ENCODE measurements at regions not wholly inside any gene's neighbourhood (a gene's known extent, or its start where the extent isn't known, plus 50 kb on each side); places are given as distances from the start of the nearest gene placed in this dataset.
A peak's percentile ranks its signal among the peaks of the same experiment; 100 is the strongest.

GRCh38 chr11:95445746-95446333 lies 214.8 kb upstream of the SESN3 start:
- H3K36me3 ChIP-seq (ENCODE audit: control insufficient read depth, insufficient read depth, low read length): no peaks in the 10 kb centered on the region
- no peak for TF ChIP-seq CTCF (IDR thresholded peaks at IDR 0.05; ENCODE audit: insufficient read depth, low read length, poor library complexity, severe bottlenecking)
- no peak for DNase-seq (ENCODE audit: extremely low read depth, insufficient read length)
- no peak overlapping the region for H3K4me3 ChIP-seq (replicated peaks; ENCODE audit: low read depth, low read length)
- H3K27me3 ChIP-seq (replicated peaks; ENCODE audit: control insufficient read depth, insufficient read depth, low read length): no peaks in the 10 kb centered on the region

GRCh38 chr11:95444309-95445241 lies 213.6 kb upstream of the SESN3 start:
- H3K4me3 ChIP-seq (replicated peaks; ENCODE audit: low read depth, low read length): no peak overlapping the region
- H3K36me3 ChIP-seq (ENCODE audit: control insufficient read depth, insufficient read depth, low read length): no peaks in the 10 kb centered on the region
- DNase-seq (ENCODE audit: extremely low read depth, insufficient read length): no peak
- no peaks in the 10 kb centered on the region for H3K27me3 ChIP-seq (replicated peaks; ENCODE audit: control insufficient read depth, insufficient read depth, low read length)
- TF ChIP-seq CTCF (IDR thresholded peaks at IDR 0.05; ENCODE audit: insufficient read depth, low read length, poor library complexity, severe bottlenecking): no peak

- no peak for TF ChIP-seq CTCF (IDR thresholded peaks at IDR 0.05; ENCODE audit: insufficient read depth, low read length, poor library complexity, severe bottlenecking)
- H3K36me3 ChIP-seq (ENCODE audit: control insufficient read depth, insufficient read depth, low read length): no peaks in the 10 kb centered on the region
- H3K4me3 ChIP-seq (replicated peaks; ENCODE audit: low read depth, low read length): no peak overlapping the region
- no peaks in the 10 kb centered on the region for H3K27me3 ChIP-seq (replicated peaks; ENCODE audit: control insufficient read depth, insufficient read depth, low read length)
- peak; percentile 28 for DNase-seq (ENCODE audit: extremely low read depth, insufficient read length)
These were observed 212.4 kb upstream of the SESN3 start for GRCh38 chr11:95443386-95443785.

DNA sequence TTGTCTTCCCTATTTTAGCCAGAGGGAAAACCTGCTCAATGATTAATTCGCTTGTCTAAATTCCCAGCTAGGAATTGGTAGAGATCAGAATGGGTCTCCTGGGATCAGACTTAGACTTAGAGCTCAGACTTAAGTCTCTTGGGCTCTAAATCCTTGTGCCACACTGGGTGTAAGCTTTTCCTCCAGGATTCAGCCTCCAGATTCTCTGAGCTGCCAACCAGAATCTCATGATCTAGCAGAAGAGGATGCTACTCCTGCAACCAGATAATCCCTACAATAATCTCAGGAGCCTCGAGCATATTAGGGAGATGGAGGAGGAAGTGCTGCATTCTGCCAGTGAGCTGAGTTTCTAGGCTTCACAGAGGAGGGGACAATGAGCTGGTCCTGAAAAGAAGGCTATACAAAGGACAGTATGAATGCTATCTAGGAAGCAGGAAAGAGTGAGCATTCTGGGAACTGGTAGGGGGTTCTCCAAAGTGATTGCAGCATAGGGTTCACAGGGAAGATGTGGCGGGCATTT lies 211.6 kb upstream of the SESN3 start:
- Histone ChIP-seq H3K4me3 (replicated peaks; ENCODE audit: low read depth, low read length) (no peak overlapping the region), H3K36me3 (ENCODE audit: control insufficient read depth, insufficient read depth, low read length) (no peaks in the 10 kb centered on the region), H3K27me3 (replicated peaks; ENCODE audit: control insufficient read depth, insufficient read depth, low read length) (no peaks in the 10 kb centered on the region)
- no peak for TF ChIP-seq CTCF (IDR thresholded peaks at IDR 0.05; ENCODE audit: insufficient read depth, low read length, poor library complexity, severe bottlenecking)
- no peak for DNase-seq (ENCODE audit: extremely low read depth, insufficient read length)

- Histone ChIP-seq H3K36me3 (ENCODE audit: control insufficient read depth, insufficient read depth, low read length) (no peaks in the 10 kb centered on the region), H3K4me3 (replicated peaks; ENCODE audit: low read depth, low read length) (no peak overlapping the region), H3K27me3 (replicated peaks; ENCODE audit: control insufficient read depth, insufficient read depth, low read length) (no peaks in the 10 kb centered on the region)
- TF ChIP-seq CTCF (IDR thresholded peaks at IDR 0.05; ENCODE audit: insufficient read depth, low read length, poor library complexity, severe bottlenecking): no peak
- no peak for DNase-seq (ENCODE audit: extremely low read depth, insufficient read length)
These were observed 204.8 kb upstream of the SESN3 start for GRCh38 chr11:95435628-95436353.

Data from GM06990 (cell line).